Endothelial cell (in vitro differentiated cells): ENCODE measurements at regions not wholly inside any gene's neighbourhood (a gene's known extent, or its start where the extent isn't known, plus 50 kb on each side); places are given as distances from the start of the nearest gene placed in this dataset.

Source experiments
- DNase-seq: peaks from one replicate; pipeline ENCODE4 v3.0.0; 2021; ENCODE audit warnings: low spot score
- H3K27ac Mint-ChIP-seq: one replicate; pipeline ENCODE4 v1.8.0; 2021; ENCODE audit warnings: mixed read lengths, inconsistent platforms; ENCODE audit not compliant: unreplicated experiment
- H3K27me3 Mint-ChIP-seq: one replicate; pipeline ENCODE4 v1.8.0; 2021; ENCODE audit warnings: mild to moderate bottlenecking, moderate library complexity, mixed read lengths, inconsistent platforms; ENCODE audit not compliant: unreplicated experiment
- H3K36me3 Mint-ChIP-seq: one replicate; pipeline ENCODE4 v1.8.0; 2021; ENCODE audit warnings: mild to moderate bottlenecking, low read depth, mixed read lengths, inconsistent platforms; ENCODE audit not compliant: unreplicated experiment
- H3K4me1 Mint-ChIP-seq: one replicate; pipeline ENCODE4 v1.8.0; 2021; ENCODE audit warnings: mild to moderate bottlenecking, mixed read lengths, inconsistent platforms; ENCODE audit not compliant: unreplicated experiment
- H3K4me3 Mint-ChIP-seq: one replicate; pipeline ENCODE4 v1.8.0; 2021; ENCODE audit warnings: mild to moderate bottlenecking, mixed read lengths, inconsistent platforms; ENCODE audit not compliant: unreplicated experiment
- H3K9me3 Mint-ChIP-seq: one replicate; pipeline ENCODE4 v1.8.0; 2021; ENCODE audit warnings: mixed read lengths, inconsistent platforms; ENCODE audit not compliant: unreplicated experiment
- TF ChIP-seq, protein P1 (sequence below): fragments of 200-600 bp; sonication (generic); IDR thresholded peaks from one replicate; pipeline ENCODE4 v1.5.0; 2021; ENCODE audit warnings: antibody characterized with exemption; ENCODE audit not compliant: unreplicated experiment

DNA sequence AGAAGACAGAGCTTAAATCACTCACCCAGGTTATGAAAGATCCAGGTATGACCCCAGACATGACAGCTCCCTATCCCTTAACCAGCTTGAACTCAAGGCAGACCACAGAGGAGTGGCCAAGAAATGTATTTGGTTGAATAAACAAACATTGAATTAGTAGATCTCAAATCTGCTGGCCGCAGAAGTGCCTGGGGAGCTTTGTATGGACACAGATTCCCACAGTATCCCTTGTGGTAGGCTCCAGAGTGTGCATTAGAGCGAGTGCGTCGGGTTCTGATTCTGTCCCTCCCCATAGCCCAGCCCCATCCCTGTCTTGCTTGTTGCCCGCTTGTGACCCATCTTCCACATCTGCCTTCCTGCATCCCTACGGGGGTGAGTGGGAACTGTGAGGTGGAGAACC lies 118.8 kb upstream of the FOXF1 start:
- TF ChIP-seq, protein P1, sequence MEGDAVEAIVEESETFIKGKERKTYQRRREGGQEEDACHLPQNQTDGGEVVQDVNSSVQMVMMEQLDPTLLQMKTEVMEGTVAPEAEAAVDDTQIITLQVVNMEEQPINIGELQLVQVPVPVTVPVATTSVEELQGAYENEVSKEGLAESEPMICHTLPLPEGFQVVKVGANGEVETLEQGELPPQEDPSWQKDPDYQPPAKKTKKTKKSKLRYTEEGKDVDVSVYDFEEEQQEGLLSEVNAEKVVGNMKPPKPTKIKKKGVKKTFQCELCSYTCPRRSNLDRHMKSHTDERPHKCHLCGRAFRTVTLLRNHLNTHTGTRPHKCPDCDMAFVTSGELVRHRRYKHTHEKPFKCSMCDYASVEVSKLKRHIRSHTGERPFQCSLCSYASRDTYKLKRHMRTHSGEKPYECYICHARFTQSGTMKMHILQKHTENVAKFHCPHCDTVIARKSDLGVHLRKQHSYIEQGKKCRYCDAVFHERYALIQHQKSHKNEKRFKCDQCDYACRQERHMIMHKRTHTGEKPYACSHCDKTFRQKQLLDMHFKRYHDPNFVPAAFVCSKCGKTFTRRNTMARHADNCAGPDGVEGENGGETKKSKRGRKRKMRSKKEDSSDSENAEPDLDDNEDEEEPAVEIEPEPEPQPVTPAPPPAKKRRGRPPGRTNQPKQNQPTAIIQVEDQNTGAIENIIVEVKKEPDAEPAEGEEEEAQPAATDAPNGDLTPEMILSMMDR: no peak
- peaks cover 7% of the 10 kb centered on the region for H3K27me3 Mint-ChIP-seq
- H3K9me3 Mint-ChIP-seq: no peaks in the 10 kb centered on the region
- peaks cover 2% of the 10 kb centered on the region for H3K4me1 Mint-ChIP-seq
- H3K27ac Mint-ChIP-seq: no peak overlapping the region
- H3K36me3 Mint-ChIP-seq: no peaks in the 10 kb centered on the region
- no peak overlapping the region for H3K4me3 Mint-ChIP-seq
- no peak for DNase-seq

GRCh38 chr16:86391984-86392383 lies 118.3 kb upstream of the FOXF1 start:
- H3K27ac Mint-ChIP-seq: no peak overlapping the region
- no peak overlapping the region for H3K4me3 Mint-ChIP-seq
- TF ChIP-seq, protein P1: no peak
- H3K9me3 Mint-ChIP-seq: no peaks in the 10 kb centered on the region
- H3K4me1 Mint-ChIP-seq: peaks cover 4% of the 10 kb centered on the region
- H3K27me3 Mint-ChIP-seq: peaks cover 7% of the 10 kb centered on the region
- peaks cover under 1% of the 10 kb centered on the region for H3K36me3 Mint-ChIP-seq
- DNase-seq: no peak

DNA sequence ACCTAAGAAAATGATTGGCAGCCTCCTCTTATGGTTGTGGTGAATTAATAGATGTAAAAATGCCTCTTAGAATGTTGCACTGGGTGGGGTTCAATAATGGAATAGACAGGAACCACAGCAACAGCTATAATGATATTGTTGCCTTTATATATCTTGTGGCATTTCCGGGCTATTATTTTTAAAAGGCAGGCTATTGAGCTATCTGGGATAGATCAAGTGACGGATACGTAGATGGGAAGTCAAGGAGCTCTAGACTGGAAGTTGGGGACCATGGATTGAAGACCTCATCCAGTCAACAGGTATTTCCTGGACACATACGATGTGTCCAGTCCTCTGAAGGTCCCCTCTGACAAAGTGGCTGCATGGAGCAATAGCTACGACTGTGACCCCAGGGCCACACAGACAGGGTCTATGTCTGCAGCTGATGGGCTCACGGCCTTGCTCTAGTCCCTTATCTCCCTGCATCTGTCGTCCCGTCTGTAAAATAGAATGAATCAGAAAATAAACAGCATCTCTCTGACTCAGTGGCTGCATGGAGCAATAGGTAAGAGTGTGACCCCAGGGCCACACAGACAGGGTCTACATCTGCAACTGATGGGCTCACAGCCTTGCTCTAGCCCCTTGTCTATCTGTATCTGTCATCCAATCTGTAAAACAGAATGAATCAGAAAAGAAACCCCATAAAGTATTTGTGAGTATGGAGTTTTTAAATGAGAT lies 117.7 kb upstream of the FOXF1 start:
- Mint-ChIP-seq H3K27ac (no peak overlapping the region), H3K36me3 (peaks cover 3% of the 10 kb centered on the region), H3K9me3 (no peaks in the 10 kb centered on the region), H3K4me3 (no peak overlapping the region), H3K4me1 (peaks cover 6% of the 10 kb centered on the region), H3K27me3 (peaks cover 7% of the 10 kb centered on the region)
- TF ChIP-seq, protein P1: no peak
- no peak for DNase-seq

DNA sequence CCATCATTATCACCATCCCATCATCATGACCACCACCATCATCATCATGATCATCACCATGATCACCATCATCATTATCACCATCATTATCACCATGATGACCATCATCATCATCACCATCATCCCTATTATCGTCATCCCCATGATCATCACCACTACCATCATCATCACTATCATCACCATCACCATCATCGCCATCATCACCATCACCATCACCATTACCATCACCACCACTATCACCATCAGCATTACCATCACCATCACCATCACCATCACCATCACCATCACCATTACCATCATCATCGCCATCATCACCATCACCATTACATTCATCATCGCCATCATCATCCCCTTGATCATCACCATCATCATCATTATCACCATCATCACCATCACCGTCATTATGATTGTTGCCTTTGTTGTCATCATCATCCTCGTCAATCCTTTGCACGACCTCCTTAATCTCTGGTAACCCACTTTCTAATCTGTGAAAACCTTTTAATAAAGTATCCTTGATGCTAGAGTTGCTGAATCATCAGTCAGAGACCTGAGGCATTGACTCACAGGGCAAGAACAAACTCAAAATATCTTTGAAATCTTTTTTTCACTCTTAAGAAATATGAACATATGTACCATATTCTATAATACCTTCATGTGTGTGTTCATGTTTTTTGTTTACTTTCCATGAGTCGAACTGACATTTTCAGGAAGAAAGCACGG lies 116.3 kb upstream of the FOXF1 start:
- peaks cover 3% of the 10 kb centered on the region for H3K27me3 Mint-ChIP-seq
- H3K36me3 Mint-ChIP-seq: peaks cover 3% of the 10 kb centered on the region
- no peaks in the 10 kb centered on the region for H3K9me3 Mint-ChIP-seq
- no peak overlapping the region for H3K27ac Mint-ChIP-seq
- H3K4me3 Mint-ChIP-seq: no peak overlapping the region
- no peak for DNase-seq
- H3K4me1 Mint-ChIP-seq: peaks cover 6% of the 10 kb centered on the region
- TF ChIP-seq, protein P1: no peak

DNA sequence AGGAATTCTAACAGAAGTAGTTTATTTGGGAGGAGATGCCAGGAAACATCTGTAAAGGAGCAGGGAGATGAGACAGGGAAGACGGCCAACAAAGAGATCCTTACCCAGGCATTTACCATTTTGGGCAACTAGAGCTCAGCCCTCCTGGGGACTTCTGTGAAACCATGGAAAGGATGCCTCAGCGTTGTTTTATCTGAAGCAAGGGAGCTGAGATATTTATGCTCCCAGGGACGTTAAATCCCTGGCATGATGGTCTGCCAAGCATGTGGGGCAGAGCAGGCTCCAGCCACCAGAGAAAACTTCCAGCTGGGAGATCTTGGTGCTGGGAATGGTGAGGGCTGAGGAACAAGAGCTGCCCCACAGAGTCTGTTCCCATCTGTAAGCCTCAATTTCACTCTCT lies 114.8 kb upstream of the FOXF1 start:
- TF ChIP-seq, protein P1: no peak
- H3K9me3 Mint-ChIP-seq: no peaks in the 10 kb centered on the region
- no peak overlapping the region for H3K4me3 Mint-ChIP-seq
- peaks cover 6% of the 10 kb centered on the region for H3K4me1 Mint-ChIP-seq
- H3K36me3 Mint-ChIP-seq: peaks cover 3% of the 10 kb centered on the region
- H3K27ac Mint-ChIP-seq: no peak overlapping the region
- H3K27me3 Mint-ChIP-seq: peaks cover 3% of the 10 kb centered on the region
- DNase-seq: no peak
